H4 (cell line): ENCODE measurements at regions not wholly inside any gene's neighbourhood (a gene's known extent, or its start where the extent isn't known, plus 50 kb on each side); places are given as distances from the start of the nearest gene placed in this dataset.

Source experiments
- DNase-seq: peaks from one replicate; pipeline ENCODE4 v3.0.0-alpha.2; 2015; ENCODE audit warnings: low spot score

DNA sequence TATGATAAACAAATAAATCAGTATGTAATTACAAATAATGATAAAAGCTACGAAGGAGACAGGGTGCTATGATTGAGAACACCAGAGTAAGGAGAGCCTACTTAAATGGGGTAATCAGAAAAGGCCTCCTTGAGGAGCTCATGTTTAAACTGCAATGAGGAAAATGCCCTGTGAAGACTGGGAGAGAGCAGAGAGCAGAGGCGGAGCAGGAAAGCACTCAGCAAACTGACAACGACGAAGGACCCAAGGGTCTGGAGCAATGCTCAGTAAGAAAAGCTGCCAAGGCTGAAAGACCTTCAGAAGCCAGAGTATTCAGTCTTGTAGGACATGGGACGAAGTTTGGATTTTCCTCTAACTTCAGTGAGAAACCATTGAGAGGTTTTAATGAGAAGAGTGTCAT, 114.2 kb upstream of the PLEKHA5 start:
- DNase-seq, result no peak

DNA sequence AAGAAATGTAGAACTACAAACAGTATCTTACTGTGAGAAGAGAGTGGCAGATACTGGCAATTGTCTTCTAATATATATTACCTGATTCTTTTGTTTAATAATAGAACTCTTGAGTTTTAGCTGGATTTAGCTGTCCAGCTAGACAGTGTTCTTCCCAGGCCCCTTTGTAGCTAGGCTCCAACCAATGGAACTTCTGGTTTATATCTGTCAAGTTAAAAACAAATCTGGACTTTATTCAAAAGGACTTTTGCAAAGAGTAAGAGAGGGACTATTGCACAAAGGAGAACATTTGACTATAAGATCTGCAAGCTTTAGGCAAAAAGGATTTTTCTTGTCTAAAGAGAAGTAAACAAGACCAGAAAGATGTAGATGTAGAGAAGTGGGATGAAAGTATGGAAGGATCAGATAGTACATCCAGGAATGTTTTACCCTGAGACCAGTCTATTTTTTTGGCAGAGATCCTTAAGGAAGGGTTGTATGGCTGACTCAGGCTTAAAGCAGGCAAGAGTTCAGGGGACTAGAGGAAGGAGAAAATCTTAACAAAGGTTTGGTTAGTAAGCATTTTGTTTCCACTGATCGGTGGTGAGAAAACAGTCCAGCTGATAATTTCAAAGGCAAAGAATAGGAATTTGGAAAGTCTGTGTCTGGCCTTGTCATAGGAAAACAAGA, 111.1 kb upstream of the PLEKHA5 start:
- DNase-seq, result peak; percentile 13

DNA sequence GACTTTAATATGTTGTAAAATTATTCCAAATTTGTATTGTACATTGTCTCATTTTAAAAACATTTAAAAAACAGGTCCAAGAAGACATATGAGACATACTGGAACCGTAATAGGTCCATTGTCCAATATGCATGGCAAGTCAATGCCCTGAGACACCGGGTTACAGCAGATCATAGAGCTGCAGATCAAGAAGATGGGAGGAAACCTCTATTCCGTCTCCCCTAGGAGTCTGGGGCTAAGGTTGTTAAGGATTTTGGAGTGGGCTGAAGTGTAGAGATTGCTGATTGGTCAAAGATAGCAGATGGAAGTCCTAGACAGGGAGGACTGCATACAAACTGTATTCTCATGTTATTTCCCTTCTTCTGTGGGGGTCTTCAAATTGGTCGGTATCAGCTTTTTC, 108.3 kb upstream of the PLEKHA5 start:
- no peak for DNase-seq

DNA sequence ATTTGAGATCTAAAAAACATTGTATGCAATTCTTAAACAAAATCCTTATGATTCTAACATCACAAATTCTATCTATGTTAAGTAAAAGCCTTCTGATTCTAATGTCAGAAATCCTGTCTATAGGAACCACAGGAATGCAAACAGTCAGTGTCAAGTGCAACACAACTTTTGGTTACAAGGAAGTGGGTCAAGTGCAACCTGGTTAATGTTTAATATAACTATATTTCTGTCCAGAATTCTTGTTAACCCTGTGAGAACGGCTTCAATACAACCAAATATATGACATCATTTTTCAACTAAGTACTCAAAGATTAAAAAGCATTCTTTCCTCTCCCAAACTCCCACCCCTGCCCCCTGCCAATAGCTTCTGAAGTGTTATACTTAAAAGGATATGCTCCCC, 107.9 kb upstream of the PLEKHA5 start:
- DNase-seq, result no peak

DNA sequence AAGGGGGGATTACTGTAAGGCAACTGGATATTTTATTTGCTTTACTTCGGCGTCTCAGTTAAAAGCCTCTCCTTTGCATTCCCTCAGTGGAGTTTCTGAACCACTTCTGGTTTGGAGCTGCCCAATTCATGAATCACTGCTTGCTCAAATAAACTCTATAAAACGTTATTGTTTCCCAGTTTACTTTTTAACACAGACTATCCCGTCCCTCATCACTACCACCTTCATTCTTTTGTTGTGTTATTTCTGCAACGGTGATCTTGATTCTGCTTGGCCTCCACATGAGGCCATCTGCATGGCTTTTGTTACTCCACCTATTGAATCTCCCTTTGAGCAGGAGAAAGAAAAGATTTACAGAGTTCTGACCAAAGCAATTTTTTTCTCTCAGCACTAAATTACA, 104.0 kb upstream of the PLEKHA5 start:
- no peak for DNase-seq

GRCh38 chr12:19026034-19026433, 103.5 kb upstream of the PLEKHA5 start:
- DNase-seq, result no peak

DNA sequence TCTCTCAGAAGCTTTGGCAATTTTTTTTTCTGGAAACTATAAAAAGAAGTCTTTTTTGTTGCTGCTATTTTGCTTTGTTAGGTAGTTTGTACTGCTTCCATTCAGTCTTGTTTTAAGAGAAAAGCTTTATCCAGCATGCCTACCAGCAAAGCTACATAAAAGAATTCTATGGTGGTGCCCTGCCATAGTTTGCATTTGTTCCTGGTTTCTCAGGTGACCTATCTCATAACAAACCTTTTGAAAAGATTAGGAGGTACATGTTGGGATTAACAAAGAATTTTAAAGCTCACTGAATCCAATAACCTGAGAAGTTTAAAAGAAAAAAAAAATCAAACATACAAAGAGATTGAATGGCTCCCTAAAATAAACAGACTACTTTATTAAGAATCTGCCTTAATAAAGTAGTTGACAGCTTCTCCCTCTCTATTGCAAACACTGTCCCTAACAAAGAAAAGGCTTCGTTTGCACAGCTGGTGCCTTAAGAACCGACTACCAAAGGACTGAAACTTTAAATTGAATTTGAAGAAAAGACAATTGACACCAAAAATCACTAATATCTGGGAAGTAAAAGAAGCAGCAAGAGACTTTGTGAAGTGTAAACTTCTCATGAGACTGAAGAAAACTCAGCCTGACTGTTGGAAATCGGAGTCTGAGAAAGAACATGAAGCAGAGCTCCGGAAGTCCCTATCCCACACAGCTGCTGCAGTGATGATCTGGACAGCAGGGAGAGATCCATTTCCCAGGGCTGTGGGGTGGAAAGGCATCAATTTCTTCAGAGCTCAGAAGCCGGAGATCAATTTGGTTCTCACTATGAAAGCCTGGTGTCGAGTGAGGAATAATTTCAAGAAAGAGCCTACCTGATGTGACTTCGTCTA, 102.7 kb upstream of the PLEKHA5 start:
- no peak for DNase-seq

DNA sequence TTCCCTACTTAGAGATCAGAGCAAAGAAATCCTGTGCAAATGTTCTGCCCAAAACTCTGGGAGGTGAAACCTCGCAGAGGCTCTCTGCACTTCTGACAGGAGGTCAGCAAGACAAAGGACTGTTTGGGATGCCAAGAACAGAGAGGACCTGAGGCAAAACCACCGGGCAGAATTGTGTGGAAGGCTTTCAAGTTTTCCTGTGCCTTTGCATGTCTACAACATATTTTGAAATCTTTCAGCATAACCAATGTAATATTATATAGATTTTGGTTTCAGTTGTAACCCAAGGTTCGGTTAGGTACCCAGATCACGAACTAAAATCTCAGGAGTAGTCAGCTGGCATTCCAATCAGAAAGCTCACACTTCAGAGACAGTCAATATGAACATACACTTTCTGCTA, 99.4 kb upstream of the PLEKHA5 start:
- no peak for DNase-seq

DNA sequence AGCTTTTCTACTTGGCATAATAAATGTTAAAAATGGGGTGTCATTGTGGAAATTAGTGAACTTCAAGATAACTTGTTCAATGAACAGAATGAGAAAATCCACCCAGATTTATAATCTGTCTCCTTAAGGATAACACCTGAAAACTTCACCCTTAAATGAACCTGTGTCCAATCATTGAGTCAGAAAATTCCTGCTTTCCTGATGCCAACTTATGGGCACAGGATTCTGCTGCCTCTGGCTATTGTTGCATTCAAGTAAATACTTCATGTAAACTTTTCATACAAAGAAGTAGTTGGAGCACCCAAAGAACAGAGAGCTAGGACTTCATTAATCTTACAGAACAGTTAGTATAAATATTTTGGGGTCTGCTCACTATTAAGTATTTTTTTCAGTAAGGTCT, 98.9 kb upstream of the PLEKHA5 start:
- peak; percentile 19 for DNase-seq

GRCh38 chr12:19031032-19031431, 98.5 kb upstream of the PLEKHA5 start:
- DNase-seq, result peak; percentile 91

GRCh38 chr12:19032826-19033225, 96.7 kb upstream of the PLEKHA5 start:
- DNase-seq, result no peak

GRCh38 chr12:19033244-19033643, 96.3 kb upstream of the PLEKHA5 start:
- no peak for DNase-seq

DNA sequence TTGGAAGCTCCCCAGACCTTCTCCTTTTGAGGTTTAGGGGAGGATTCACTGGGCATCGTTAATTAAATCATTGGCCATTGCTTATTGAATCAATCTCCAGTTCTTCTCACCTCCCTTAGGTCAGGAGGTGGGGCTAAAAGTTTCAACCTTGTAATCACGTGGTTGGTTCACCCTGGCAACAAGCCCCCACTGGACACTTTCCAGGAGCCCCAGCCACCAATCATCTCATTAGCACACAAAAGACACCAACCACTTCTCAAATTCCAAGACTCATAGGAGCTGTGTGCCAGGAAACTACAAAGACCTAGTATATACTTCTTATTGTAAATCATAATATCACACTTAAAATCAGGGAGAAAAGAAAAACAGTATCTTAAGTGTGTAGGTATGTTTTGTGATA, 94.6 kb upstream of the PLEKHA5 start:
- DNase-seq, result no peak

GRCh38 chr12:19035536-19035935, 94.0 kb upstream of the PLEKHA5 start:
- no peak for DNase-seq

- peak; percentile 33 for DNase-seq
Observed at GRCh38 chr12:19036673-19037357, 92.7 kb upstream of the PLEKHA5 start.

- no peak for DNase-seq
Observed at GRCh38 chr12:19038209-19038608, 91.3 kb upstream of the PLEKHA5 start.

- no peak for DNase-seq
Observed at GRCh38 chr12:19039515-19039914, 90.0 kb upstream of the PLEKHA5 start.

DNA sequence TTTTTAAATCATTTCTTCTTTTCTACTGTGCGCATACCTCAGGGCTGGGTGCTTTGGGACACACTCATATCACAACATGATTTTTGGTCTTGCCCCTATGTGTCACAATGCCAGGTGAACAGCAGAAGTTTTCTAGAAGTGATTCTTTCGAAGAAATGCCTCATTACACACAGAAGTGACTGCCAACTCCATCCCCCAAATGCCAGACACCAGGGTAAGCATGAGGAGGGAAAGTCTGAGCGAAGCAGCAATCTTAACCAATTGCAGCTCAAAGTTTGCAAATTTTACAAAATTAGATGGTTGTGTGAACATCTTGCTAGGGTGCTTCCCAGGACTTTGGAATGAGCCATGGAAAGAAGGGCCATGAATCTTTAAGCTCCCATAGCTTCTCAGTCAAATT, 87.3 kb upstream of the PLEKHA5 start:
- DNase-seq, result no peak

DNA sequence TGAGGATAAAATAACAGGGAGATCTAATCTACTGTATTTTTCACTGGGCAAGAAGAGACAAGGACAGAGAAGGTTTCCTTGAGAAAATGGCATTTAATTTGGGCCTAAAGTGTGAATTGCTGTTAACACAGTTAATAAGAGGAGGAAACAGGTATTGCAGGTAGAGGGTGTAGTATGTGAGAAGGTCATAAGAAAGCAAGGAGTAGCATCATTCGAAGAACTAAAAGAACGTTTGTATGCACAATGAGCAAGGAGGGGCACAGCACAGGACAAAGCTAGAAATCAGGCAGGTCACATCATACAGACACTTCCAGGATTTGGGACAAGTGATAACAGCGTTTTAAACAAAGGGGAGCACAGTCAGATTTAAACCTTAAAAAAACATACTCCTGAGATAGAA, 85.1 kb upstream of the PLEKHA5 start:
- no peak for DNase-seq

GRCh38 chr12:19044891-19045290, 84.6 kb upstream of the PLEKHA5 start:
- no peak for DNase-seq

DNA sequence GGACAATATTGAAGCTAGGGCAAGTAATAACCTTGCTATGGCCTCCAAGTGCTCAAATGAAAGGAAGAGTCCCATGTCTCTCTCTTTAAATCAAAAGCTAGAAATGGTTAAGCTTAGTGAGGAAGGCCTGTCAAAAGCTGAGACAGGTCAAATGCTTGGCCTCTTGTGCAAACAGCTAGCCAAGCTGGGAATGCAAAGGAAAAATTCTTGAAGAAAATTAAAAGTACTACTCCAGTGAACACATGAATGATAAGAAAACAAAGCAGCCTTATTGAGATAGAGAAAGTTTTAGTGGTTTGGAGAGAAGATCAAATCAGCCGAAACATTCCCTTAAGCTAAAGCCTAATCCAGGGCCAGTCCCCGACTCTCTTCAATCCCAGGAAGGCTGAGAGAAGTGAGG, 84.1 kb upstream of the PLEKHA5 start:
- no peak for DNase-seq

- DNase-seq, result peak; percentile 55
Observed at GRCh38 chr12:19048943-19049342, 80.6 kb upstream of the PLEKHA5 start.

DNA sequence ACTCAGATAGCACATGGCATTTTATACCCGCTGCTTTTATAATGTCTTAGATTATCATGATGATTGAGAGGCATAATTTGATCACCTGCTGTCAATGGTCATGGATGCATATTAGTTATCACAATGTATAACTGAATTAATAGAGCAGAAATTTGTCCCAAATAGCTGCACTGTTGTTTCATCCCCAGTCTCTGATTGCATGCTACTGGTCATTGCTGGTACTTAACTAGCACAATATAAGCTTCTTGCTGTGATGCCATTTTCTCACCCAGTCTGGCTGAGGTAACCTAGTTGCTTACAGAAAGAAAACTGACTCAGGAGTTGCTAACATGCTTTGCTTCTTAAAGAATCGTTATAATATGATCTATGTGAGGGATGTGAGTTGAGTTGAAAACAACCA, 76.8 kb upstream of the PLEKHA5 start:
- no peak for DNase-seq
